ENCODE measurements at regions not wholly inside any gene's neighbourhood (a gene's known extent, or its start where the extent isn't known, plus 50 kb on each side); places are given as distances from the start of the nearest gene placed in this dataset.

- DNase-seq (ENCODE audit: low read depth): no peak
These were observed 576.5 kb downstream of the MED13L start for GRCh38 chr12:115700896-115701465.

GRCh38 chr12:115700081-115700480 is 577.4 kb downstream of the MED13L start:
- DNase-seq (ENCODE audit: low read depth): no peak

GRCh38 chr12:115698257-115698656 is 579.2 kb downstream of the MED13L start:
- no peak for DNase-seq (ENCODE audit: low read depth)

GRCh38 chr12:115697340-115697739 is 580.2 kb downstream of the MED13L start:
- DNase-seq (ENCODE audit: low read depth): no peak

GRCh38 chr12:115694564-115694963 is 582.9 kb downstream of the MED13L start:
- no peak for DNase-seq (ENCODE audit: low read depth)

- no peak for DNase-seq (ENCODE audit: low read depth)
These were observed 583.5 kb downstream of the MED13L start for GRCh38 chr12:115693970-115694369.

- no peak for DNase-seq (ENCODE audit: low read depth)
These were observed 586.4 kb downstream of the MED13L start for GRCh38 chr12:115691123-115691522.

- DNase-seq (ENCODE audit: low read depth): no peak
These were observed 590.4 kb downstream of the MED13L start for GRCh38 chr12:115687094-115687493.

GRCh38 chr12:115683240-115683780 is 594.2 kb downstream of the MED13L start:
- no peak for DNase-seq (ENCODE audit: low read depth)

GRCh38 chr12:115680967-115681366 is 596.5 kb downstream of the MED13L start:
- no peak for DNase-seq (ENCODE audit: low read depth)

- DNase-seq (ENCODE audit: low read depth): no peak
These were observed 604.9 kb downstream of the MED13L start for GRCh38 chr12:115672506-115673080.

- DNase-seq (ENCODE audit: low read depth): no peak
These were observed 605.4 kb downstream of the MED13L start for GRCh38 chr12:115672086-115672485.

- DNase-seq (ENCODE audit: low read depth): no peak
These were observed 606.6 kb downstream of the MED13L start for GRCh38 chr12:115670869-115671268.

GRCh38 chr12:115667116-115667515 is 610.4 kb downstream of the MED13L start:
- DNase-seq (ENCODE audit: low read depth): no peak

GRCh38 chr12:115666168-115666567 is 611.3 kb downstream of the MED13L start:
- DNase-seq (ENCODE audit: low read depth): no peak

GRCh38 chr12:115661112-115661511 is 616.4 kb downstream of the MED13L start:
- DNase-seq (ENCODE audit: low read depth): no peak

- no peak for DNase-seq (ENCODE audit: low read depth)
These were observed 617.2 kb downstream of the MED13L start for GRCh38 chr12:115660211-115660805.

- DNase-seq (ENCODE audit: low read depth): no peak
These were observed 618.1 kb downstream of the MED13L start for GRCh38 chr12:115659422-115659821.

GRCh38 chr12:115657081-115658013 is 620.1 kb downstream of the MED13L start:
- no peak for DNase-seq (ENCODE audit: low read depth)

GRCh38 chr12:115650026-115650425 is 627.5 kb downstream of the MED13L start:
- DNase-seq (ENCODE audit: low read depth): no peak

GRCh38 chr12:115648463-115648862 is 629.0 kb downstream of the MED13L start:
- DNase-seq (ENCODE audit: low read depth): no peak

GRCh38 chr12:115646210-115646609 is 631.3 kb downstream of the MED13L start:
- no peak for DNase-seq (ENCODE audit: low read depth)

Data from T-helper 22 cell (primary cell).